ENCODE measurements at regions not wholly inside any gene's neighbourhood (a gene's known extent, or its start where the extent isn't known, plus 50 kb on each side); places are given as distances from the start of the nearest gene placed in this dataset.
"Not testable (repeated sequence)": the region's sequence is repeated elsewhere in the genome, so short reads cannot be mapped to it uniquely, and the experiment has no call there.

DNA sequence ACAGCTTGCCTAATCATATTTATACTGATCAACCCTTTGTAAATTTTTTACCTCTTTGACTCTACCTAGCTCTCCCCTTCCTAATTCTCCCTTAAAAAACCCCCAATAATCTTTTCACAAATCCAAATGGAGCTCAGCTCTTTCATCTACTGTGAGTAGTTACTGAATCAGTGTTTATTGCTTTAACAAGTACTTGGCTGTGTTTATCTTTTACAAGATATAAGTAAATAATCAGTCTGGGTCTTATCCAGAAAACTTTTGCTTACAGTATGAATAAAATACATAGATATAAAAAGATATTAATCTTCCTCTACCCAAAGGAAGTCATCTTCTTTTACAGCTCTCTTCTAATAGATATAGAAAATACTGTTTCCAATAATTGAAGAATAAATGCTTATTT is 366.4 kb downstream of the RAP2B start:
- H3K27ac ChIP-seq: no peak overlapping the region
- intact Hi-C loops (cut with DNase I): no loop called here
- no peaks in the 10 kb centered on the region for H3K27me3 ChIP-seq
- TF ChIP-seq POLR2A (IDR thresholded peaks at IDR 0.05): no peak
- TF ChIP-seq, protein P1, sequence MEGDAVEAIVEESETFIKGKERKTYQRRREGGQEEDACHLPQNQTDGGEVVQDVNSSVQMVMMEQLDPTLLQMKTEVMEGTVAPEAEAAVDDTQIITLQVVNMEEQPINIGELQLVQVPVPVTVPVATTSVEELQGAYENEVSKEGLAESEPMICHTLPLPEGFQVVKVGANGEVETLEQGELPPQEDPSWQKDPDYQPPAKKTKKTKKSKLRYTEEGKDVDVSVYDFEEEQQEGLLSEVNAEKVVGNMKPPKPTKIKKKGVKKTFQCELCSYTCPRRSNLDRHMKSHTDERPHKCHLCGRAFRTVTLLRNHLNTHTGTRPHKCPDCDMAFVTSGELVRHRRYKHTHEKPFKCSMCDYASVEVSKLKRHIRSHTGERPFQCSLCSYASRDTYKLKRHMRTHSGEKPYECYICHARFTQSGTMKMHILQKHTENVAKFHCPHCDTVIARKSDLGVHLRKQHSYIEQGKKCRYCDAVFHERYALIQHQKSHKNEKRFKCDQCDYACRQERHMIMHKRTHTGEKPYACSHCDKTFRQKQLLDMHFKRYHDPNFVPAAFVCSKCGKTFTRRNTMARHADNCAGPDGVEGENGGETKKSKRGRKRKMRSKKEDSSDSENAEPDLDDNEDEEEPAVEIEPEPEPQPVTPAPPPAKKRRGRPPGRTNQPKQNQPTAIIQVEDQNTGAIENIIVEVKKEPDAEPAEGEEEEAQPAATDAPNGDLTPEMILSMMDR (IDR thresholded peaks at IDR 0.05): no peak
- ATAC-seq (no peak), DNase-seq (no peak)
- H3K36me3 ChIP-seq: no peaks in the 10 kb centered on the region
- H3K4me1 ChIP-seq: no peaks in the 10 kb centered on the region
- H3K9me3 ChIP-seq: peaks cover 0 to 24% (median 12%) of the 10 kb centered on the region in 12 donors
- H3K4me3 ChIP-seq: no peak overlapping the region

DNA sequence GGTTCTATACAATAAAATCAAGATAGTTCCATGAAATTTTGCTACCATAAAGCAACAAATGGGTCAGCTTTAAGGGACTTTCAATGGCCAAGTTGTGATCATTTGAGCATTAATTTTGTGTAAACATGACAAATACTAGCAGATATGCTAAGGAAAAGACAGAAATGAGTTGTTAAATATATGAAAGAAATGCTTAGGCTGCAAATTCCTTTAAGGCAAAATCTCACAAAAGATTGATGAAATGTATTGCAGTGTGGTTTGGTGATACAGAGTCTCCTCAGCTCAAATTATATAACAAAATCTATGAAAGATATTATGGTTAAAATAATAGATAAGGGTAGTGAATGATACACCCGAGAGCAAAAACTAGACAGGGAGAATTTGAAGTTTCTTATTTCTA is 377.2 kb downstream of the RAP2B start:
- H3K4me1 ChIP-seq: no peaks in the 10 kb centered on the region
- H3K36me3 ChIP-seq: no peaks in the 10 kb centered on the region
- intact Hi-C loops (cut with DNase I): no loop called here
- no peak for DNase-seq
- TF ChIP-seq, protein P1 (IDR thresholded peaks at IDR 0.05): no peak
- no peak for TF ChIP-seq POLR2A (IDR thresholded peaks at IDR 0.05)
- ATAC-seq: no peak
- H3K9me3 ChIP-seq: peaks cover 0 to 14% (median 0%) of the 10 kb centered on the region in 12 donors
- WGBS, 4 donors: 61 to 83% (median 67%) methylated on average over 1 of the region's 1 CpG
- no peak overlapping the region for H3K4me3 ChIP-seq
- H3K27me3 ChIP-seq: no peaks in the 10 kb centered on the region
- H3K27ac ChIP-seq: no peak overlapping the region

DNA sequence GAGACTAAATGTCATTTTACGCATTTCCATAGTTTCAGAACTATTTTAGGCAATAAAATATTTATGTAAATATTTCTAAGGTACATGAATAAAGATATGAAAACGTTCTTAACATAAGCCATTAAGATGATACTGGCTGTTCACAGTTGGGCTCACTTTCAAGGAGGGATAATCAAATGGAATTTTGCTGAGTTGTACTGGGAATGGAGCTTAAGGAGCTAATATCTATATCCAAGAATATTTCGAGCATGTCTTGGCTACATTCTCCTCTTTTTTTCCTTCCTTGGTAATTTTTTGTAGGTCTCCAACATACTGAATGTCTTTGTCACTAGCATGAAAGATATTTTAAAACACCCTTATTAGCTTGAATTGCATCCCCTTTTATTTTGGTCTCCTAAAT is 383.4 kb downstream of the RAP2B start:
- WGBS, 4 donors: 67 to 74% (median 70%) methylated on average over 3 of the region's 3 CpGs
- Histone ChIP-seq H3K4me3 (no peak overlapping the region), H3K36me3 (no peaks in the 10 kb centered on the region), H3K9me3 (peaks cover 0 to 10% (median 0%) of the 10 kb centered on the region in 12 donors), H3K4me1 (no peaks in the 10 kb centered on the region), H3K27me3 (no peaks in the 10 kb centered on the region), H3K27ac (no peak overlapping the region)
- no peak for TF ChIP-seq POLR2A (IDR thresholded peaks at IDR 0.05)
- TF ChIP-seq, protein P1 (IDR thresholded peaks at IDR 0.05): no peak
- intact Hi-C loops (cut with DNase I): no loop called here
- ATAC-seq (no peak), DNase-seq (no peak)

DNA sequence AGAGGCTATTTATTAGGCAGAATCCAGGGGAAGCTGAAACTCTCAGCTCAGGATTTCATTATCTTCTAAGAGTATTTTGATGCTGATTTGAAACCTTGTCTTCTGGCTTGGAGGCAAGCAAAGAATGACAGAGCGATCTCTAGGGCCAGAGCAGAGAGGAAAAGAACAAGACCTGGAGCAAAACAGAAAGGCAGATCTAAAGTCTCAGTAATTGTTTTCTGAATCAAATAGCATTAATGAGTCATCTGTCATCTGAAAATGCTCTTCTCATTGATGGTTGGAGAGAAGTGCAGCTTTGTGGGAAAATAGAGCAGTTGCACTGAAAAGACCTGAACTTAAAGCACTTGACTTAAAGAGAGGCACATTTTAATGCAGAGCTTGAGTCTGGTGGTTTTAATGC is 385.9 kb downstream of the RAP2B start:
- 82 to 96% (median 95%) methylated on average over 1 of the region's 1 CpG for WGBS, 4 donors
- Histone ChIP-seq H3K4me1 (peaks cover 0 to 4% (median 0%) of the 10 kb centered on the region in 12 donors), H3K27ac (no peak overlapping the region), H3K4me3 (no peak overlapping the region), H3K27me3 (no peaks in the 10 kb centered on the region), H3K9me3 (peaks cover 0 to 10% (median 0%) of the 10 kb centered on the region in 12 donors), H3K36me3 (no peaks in the 10 kb centered on the region)
- TF ChIP-seq POLR2A (IDR thresholded peaks at IDR 0.05): no peak
- TF ChIP-seq, protein P1 (IDR thresholded peaks at IDR 0.05): no peak
- intact Hi-C loops (cut with DNase I): no loop called here
- no peak for ATAC-seq
- no peak for DNase-seq

DNA sequence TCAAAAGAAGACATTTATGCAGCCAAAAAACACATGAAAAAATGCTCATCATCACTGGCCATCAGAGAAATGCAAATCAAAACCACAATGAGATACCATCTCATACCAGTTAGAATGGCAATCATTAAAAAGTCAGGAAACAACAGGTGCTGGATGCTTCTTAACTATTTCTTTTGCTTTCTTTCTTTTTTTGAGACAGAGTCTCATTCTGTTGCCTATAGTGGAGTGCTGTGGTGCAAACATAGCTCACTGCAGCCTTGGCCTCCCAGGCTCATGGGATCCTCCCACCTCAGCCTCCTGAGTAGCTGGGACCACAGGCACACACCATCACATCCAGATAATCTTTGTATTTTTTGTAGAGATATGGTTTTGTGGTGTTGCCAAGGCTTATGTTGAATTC is 387.7 kb downstream of the RAP2B start:
- intact Hi-C loops (cut with DNase I); DNase-seq; H3K36me3 ChIP-seq; H3K27ac ChIP-seq; H3K4me3 ChIP-seq; H3K9me3 ChIP-seq; H3K4me1 ChIP-seq; ATAC-seq; H3K27me3 ChIP-seq: not testable (repeated sequence)

Data from heart left ventricle (tissue), 16 donors.